Kidney glomerular epithelial cell (primary cell): ENCODE measurements at regions not wholly inside any gene's neighbourhood (a gene's known extent, or its start where the extent isn't known, plus 50 kb on each side); places are given as distances from the start of the nearest gene placed in this dataset.
"Not testable (repeated sequence)": the region's sequence is repeated elsewhere in the genome, so short reads cannot be mapped to it uniquely, and the experiment has no call there.

Experiments
- DNase-seq: peaks from one replicate; lab custom pipeline; 2025; lab: John Stamatoyannopoulos, UW

DNA sequence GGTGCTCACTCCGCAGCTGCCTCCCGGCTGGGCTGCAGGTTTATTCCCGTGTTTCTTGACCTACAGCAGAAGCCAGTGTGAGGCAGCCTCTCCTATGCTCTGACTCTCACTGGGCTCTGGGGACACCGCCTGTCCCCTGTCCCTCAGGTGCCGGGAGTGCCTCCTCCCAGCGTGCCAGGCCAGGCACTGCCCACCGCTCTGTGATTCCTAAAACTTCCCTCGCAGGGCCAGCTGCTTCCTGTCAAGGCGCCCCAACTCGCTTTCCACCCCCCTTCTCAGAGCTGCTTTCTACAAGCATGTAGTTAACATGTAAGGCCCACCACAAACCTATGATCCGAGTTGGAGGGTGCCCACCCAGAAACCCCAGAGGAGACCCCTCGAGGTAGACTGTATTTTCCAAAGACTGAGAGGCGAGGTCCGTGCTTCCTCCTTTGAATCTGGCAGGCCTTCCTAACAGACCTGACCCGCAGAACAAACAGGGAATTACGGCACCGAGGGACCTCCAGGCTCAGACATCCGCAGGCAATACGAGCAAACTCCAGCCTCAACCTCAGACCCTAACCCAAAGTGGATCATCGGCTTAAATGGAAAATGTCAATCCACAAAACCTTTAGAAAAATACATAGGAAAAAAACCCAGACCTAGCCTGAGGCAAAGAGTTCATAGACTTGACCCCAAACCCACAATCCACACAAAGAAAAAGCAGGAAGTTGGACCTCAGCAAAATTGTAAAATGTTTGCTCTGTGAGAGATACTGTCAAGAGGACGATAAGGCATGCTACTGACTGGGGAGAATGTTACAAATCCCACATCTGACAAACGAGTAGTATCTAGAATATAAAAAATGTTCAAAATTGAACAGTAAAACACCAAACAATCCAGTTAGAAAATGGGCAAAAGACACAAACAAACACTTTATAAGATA is 121.3 kb upstream of the IQSEC1 start:
- no peak for DNase-seq

DNA sequence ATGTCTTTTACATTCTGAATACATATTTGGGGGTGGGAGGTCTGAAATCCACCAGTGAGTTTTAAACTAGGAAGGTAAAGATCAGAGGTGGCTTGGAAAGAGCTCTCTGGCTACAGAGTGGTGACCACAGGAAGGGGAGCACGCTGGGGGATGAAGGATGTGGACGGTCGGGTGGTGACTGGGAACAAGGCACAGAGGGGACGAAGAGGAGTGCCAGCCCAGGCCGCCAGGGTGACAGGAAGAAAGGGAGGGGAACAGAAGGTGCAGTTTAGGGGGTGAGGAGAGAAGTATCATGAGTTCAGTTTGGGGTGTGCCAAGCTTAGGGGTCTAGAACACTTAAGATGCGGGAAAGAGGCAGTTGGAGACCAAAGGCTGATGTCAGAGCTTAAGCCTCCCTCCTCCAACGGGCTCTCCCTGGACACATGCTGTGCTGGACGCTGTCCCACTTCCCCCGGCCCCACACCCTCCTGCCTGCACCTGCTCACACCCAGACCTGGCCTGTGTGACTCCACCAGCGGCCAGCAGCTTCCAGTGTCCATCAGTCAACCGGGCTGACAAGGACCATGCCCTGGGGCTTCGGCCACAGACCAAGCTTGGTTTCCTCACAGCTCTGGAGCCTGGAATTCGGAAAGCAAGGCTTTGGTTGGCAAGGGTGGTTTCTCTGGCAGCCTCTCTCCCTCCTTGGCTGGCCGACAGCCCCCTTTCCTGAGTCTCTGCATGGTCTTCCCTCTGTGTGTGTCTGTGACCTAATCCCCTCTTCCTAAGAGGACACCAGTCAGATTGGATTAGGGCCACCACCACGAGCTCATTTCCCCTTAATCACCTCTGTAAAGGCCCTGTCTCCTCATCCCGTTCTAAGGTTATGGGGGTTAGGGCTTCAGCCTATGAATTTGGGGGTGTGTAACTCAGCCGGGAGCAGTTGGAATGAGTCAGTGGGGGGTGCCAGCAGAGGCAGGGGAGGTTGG is 120.4 kb upstream of the IQSEC1 start:
- DNase-seq, result no peak

DNA sequence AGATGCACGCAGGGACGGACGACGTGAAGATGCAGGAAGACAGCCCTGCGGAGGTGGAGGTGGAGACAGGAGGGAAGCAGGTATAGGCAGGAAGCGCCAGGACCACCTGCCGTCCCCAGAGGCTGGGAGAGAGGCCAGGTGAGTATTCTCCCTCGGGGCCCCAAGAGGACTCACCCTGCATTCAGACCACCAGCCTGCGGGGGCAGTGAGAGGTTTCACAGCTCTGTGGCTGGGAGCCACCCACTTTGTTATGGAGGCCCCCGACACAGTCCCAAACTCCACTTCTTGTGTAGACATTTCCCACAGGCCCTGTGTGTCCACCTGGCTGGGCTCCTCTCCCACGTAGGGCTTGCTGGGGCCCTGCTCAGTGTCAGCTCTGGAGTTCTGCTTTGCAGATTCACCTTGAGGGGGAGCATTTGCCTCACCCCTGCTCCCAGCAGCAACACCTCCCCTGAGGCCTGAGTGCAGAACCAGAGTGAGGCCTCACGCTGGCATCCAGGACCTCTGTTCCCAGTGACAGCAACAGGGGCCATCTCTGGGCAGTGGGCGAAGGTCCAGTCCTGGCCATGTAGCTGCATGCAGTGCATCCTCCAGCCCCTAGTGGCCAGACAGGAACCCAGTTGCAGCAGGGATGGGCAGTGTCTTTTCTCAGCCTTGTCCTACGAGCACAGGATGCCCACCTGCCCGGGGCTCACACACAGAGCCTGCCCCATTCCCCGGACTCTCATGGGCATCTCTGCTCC is 119.4 kb upstream of the IQSEC1 start:
- DNase-seq, result no peak

- DNase-seq, result no peak
These were observed 117.8 kb upstream of the IQSEC1 start for GRCh38 chr3:13191016-13191415.

- DNase-seq, result no peak
These were observed 117.1 kb upstream of the IQSEC1 start for GRCh38 chr3:13190378-13190765.

- no peak for DNase-seq
These were observed 116.6 kb upstream of the IQSEC1 start for GRCh38 chr3:13189639-13190377.

GRCh38 chr3:13188975-13189374 is 115.7 kb upstream of the IQSEC1 start:
- no peak for DNase-seq

DNA sequence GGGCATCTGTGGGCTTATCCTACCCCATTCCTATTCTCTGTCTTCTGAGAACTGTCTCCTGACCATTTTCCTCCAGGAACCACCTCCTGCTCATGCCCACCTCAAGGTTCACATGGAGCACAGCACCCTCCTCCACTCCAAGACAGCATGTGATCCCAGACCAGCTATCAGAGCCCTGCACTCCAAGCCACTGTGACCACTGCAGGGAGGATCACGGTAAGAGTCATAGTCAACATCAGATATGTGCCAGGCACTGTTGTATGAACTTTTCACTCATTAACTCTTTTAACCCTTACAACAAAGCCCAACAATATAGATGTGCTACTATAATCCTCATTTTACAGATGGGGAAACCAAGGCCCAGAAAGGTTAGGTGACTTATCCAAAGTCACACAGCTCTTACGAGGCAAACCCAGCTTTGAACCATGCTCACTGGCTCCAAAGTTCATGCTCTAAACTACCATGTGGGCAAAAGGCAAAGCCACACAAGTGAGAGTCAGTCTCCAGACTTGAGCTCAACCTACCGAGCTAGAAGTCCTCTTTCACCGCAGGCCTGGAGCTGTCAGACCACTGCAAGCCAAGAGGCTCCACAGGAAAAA is 115.1 kb upstream of the IQSEC1 start:
- DNase-seq, result no peak

- no peak for DNase-seq
These were observed 114.4 kb upstream of the IQSEC1 start for GRCh38 chr3:13187593-13187992.

GRCh38 chr3:13186435-13186815 is 113.2 kb upstream of the IQSEC1 start:
- DNase-seq, result no peak

GRCh38 chr3:13185737-13186434 is 112.7 kb upstream of the IQSEC1 start:
- DNase-seq, result no peak

- not testable (repeated sequence) for DNase-seq
These were observed 106.5 kb upstream of the IQSEC1 start for GRCh38 chr3:13179582-13180210.

DNA sequence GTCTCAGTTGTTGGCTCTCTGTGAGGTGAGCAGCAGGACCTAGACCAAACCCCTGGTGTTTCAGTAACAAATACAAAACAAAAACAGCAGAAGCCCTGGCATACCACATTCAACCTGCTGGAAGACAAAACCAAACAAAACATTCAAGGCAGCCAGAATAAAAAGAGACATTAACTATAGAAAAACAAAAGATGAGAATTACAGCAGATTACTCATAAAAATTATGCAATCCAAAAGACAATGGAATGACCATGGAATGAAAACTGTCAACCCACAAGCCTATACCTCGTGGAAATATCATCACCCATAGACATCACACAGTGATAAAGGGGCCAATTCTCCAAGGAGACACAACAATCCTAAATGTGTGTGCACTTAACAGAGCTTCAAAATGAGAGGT is 106.0 kb upstream of the IQSEC1 start:
- DNase-seq, result no peak

DNA sequence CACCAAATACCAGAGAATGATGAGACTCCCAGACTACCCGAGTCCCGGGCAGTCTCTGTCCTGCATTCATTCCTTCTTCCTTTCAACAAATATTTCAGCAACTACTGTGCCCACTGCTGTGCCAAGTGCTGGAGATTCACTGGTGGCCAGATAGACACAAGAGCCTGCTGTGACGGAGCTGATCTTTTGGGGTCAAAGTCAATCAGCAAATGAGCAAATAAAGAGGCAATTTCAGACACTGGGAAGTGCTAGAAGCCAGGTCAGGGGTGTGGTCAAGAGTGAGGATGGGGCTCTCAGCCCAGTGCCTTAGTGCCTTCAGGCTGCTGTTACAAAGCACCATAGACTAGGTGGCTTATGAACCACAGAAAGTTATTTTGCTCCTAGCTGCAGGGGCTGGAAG is 104.9 kb upstream of the IQSEC1 start:
- DNase-seq, result no peak

DNA sequence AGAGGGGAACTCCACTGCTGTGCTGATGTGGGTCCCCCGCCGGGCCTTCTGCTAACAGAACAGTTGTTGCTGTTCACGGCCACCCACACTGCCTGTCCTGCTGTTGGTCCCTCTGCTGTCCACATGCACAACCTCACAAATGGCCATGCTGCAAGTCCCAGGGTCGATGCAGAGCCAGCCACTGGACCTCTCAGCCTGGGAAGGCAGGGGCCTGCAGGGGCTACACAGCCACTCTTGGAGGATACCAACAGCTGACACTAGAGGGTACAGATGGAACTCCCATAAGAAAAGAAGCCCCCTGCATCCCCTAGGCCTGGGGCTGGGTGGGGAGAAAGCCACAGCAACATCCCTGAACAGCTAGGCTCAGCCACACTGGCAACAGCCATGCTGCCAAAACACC is 104.4 kb upstream of the IQSEC1 start:
- no peak for DNase-seq

- DNase-seq, result no peak
These were observed 104.0 kb upstream of the IQSEC1 start for GRCh38 chr3:13177236-13177635.

GRCh38 chr3:13176445-13176844 is 103.2 kb upstream of the IQSEC1 start:
- no peak for DNase-seq

- no peak for DNase-seq
These were observed 101.5 kb upstream of the IQSEC1 start for GRCh38 chr3:13174803-13175135.

- DNase-seq, result no peak
These were observed 101.0 kb upstream of the IQSEC1 start for GRCh38 chr3:13174011-13174802.
